Left ventricle myocardium inferior (tissue), 1 donor: ENCODE measurements at regions not wholly inside any gene's neighbourhood (a gene's known extent, or its start where the extent isn't known, plus 50 kb on each side); places are given as distances from the start of the nearest gene placed in this dataset.

Experiments
- DNase-seq: peaks from one replicate; pipeline ENCODE4 v3.0.0-alpha.2; 2020
- H3K27ac ChIP-seq: fragments of 200-600 bp; replicated peaks from 2 replicates; pipeline ENCODE4 v1.8.0; 2021
- H3K27me3 ChIP-seq: fragments of 200-600 bp; 2 replicates; pipeline ENCODE4 v1.8.0; 2021; ENCODE audit warnings: low read depth
- H3K36me3 ChIP-seq: fragments of 200-600 bp; 2 replicates; pipeline ENCODE4 v1.8.0; 2021
- H3K4me1 ChIP-seq: fragments of 200-600 bp; 2 replicates; pipeline ENCODE4 v1.8.0; 2021
- H3K4me3 ChIP-seq: fragments of 200-600 bp; 2 replicates; pipeline ENCODE4 v1.8.0; 2021; ENCODE audit warnings: mild to moderate bottlenecking, moderate library complexity
- H3K9me3 ChIP-seq: fragments of 200-600 bp; replicated peaks from 2 replicates; pipeline ENCODE4 v1.8.0; 2021
- CTCF ChIP-seq: fragments of 200-600 bp; IDR thresholded peaks from 2 replicates; pipeline ENCODE4 v1.8.0; 2021; ENCODE audit warnings: antibody characterized with exemption, mild to moderate bottlenecking, borderline replicate concordance
- intact Hi-C: fragments of 100-400 bp; cut with micrococcal nuclease; formaldehyde crosslinking; loops from one replicate; pipeline ENCODE4 v1.11.0; 2022
- donor health status: DM: no; HTN: yes; CAD: no; lungs with severe emphysema.

GRCh38 chr10:61836888-61837754 is 64.4 kb upstream of the ARID5B start:
- H3K4me1 ChIP-seq = peaks cover 24% of the 10 kb centered on the region
- intact Hi-C loops = no loop called here

GRCh38 chr10:61837755-61838171 is 63.7 kb upstream of the ARID5B start:
- no peak overlapping the region for H3K27ac ChIP-seq
- no peaks in the 10 kb centered on the region for H3K36me3 ChIP-seq
- intact Hi-C loops = no loop called here
- no peaks in the 10 kb centered on the region for H3K9me3 ChIP-seq
- no peak overlapping the region for H3K4me3 ChIP-seq
- H3K4me1 ChIP-seq = peaks cover 24% of the 10 kb centered on the region
- no peaks in the 10 kb centered on the region for H3K27me3 ChIP-seq
- TF ChIP-seq CTCF = no peak
- no peak for DNase-seq

More at GRCh38 chr10:61836888-61837754, 64.4 kb upstream of the ARID5B start:
- H3K27me3 ChIP-seq = no peaks in the 10 kb centered on the region
- no peaks in the 10 kb centered on the region for H3K9me3 ChIP-seq
- DNase-seq = no peak
- no peak for TF ChIP-seq CTCF
- H3K27ac ChIP-seq = no peak overlapping the region
- H3K4me3 ChIP-seq = no peak overlapping the region
- no peaks in the 10 kb centered on the region for H3K36me3 ChIP-seq

- H3K9me3 ChIP-seq = no peaks in the 10 kb centered on the region
- DNase-seq = no peak
- intact Hi-C loops = no loop called here
- no peak overlapping the region for H3K27ac ChIP-seq
- H3K4me1 ChIP-seq = peaks cover 23% of the 10 kb centered on the region
- no peaks in the 10 kb centered on the region for H3K27me3 ChIP-seq
- TF ChIP-seq CTCF = no peak
- no peaks in the 10 kb centered on the region for H3K36me3 ChIP-seq
- H3K4me3 ChIP-seq = no peak overlapping the region
Measured at GRCh38 chr10:61839916-61840315, 61.6 kb upstream of the ARID5B start.

- Histone ChIP-seq H3K9me3 (no peaks in the 10 kb centered on the region), H3K27me3 (no peaks in the 10 kb centered on the region), H3K4me3 (no peak overlapping the region), H3K27ac (no peak overlapping the region), H3K36me3 (no peaks in the 10 kb centered on the region), H3K4me1 (peaks cover 18% of the 10 kb centered on the region)
- intact Hi-C loops = no loop called here
- no peak for DNase-seq
- TF ChIP-seq CTCF = no peak
Measured at GRCh38 chr10:61840403-61840802, 61.1 kb upstream of the ARID5B start.

- Histone ChIP-seq H3K27me3 (no peaks in the 10 kb centered on the region), H3K9me3 (no peaks in the 10 kb centered on the region), H3K36me3 (no peaks in the 10 kb centered on the region), H3K4me3 (no peak overlapping the region), H3K4me1 (peaks cover 11% of the 10 kb centered on the region), H3K27ac (no peak overlapping the region)
- TF ChIP-seq CTCF = no peak
- no peak for DNase-seq
- intact Hi-C loops = no loop called here
Measured at GRCh38 chr10:61841338-61841875, 60.1 kb upstream of the ARID5B start.
